ENCODE measurements at regions not wholly inside any gene's neighbourhood (a gene's known extent, or its start where the extent isn't known, plus 50 kb on each side); places are given as distances from the start of the nearest gene placed in this dataset.

GRCh38 chr13:39253774-39254173 lies 215.5 kb downstream of the NHLRC3 start:
- CTCF ChIA-PET = interaction anchor here (1.0 to 5.1 kb wide), 3 partner anchors 9 to 108 kb away, joined by 3 to 22 read pairs (median 3); no protein-coding TSS in a partner anchor
- POLR2A ChIA-PET = no interaction called here
- no peak for DNase-seq (ENCODE audit: extremely low spot score)
- no peak for TF ChIP-seq CTCF (IDR thresholded peaks at IDR 0.05; ENCODE audit: control extremely low read depth, extremely low read depth, low read depth, missing control alignments)

- CTCF ChIA-PET = interaction anchor here (5.1 kb wide), 1 partner anchor 8 kb away, joined by 22 read pairs; no protein-coding TSS in a partner anchor
- TF ChIP-seq CTCF (IDR thresholded peaks at IDR 0.05; ENCODE audit: control extremely low read depth, extremely low read depth, low read depth, missing control alignments) = no peak
- POLR2A ChIA-PET = no interaction called here
- DNase-seq (ENCODE audit: extremely low spot score) = no peak
These were observed 216.3 kb downstream of the NHLRC3 start for GRCh38 chr13:39254601-39255000.

- CTCF ChIA-PET = interaction anchor here (0.8 to 2.1 kb wide), 4 partner anchors 12 to 59 kb away, joined by 3 to 6 read pairs (median 5); no protein-coding TSS in a partner anchor
- POLR2A ChIA-PET = no interaction called here
- no peak for TF ChIP-seq CTCF (IDR thresholded peaks at IDR 0.05; ENCODE audit: control extremely low read depth, extremely low read depth, low read depth, missing control alignments)
- DNase-seq (ENCODE audit: extremely low spot score) = no peak
These were observed 219.4 kb downstream of the NHLRC3 start for GRCh38 chr13:39257642-39258041.

GRCh38 chr13:39259371-39260140 lies 221.3 kb downstream of the NHLRC3 start:
- no peak for TF ChIP-seq CTCF (IDR thresholded peaks at IDR 0.05; ENCODE audit: control extremely low read depth, extremely low read depth, low read depth, missing control alignments)
- DNase-seq (ENCODE audit: extremely low spot score) = no peak
- CTCF ChIA-PET = interaction anchor here (1.1 to 4.3 kb wide), 11 partner anchors 8 to 357 kb away, joined by 3 to 42 read pairs (median 6); no protein-coding TSS in a partner anchor
- POLR2A ChIA-PET = no interaction called here

GRCh38 chr13:39263033-39263432 lies 224.8 kb downstream of the NHLRC3 start:
- CTCF ChIA-PET = interaction anchor here (1.0 to 4.3 kb wide), 5 partner anchors 11 to 353 kb away, joined by 3 to 42 read pairs (median 11); no protein-coding TSS in a partner anchor
- DNase-seq (ENCODE audit: extremely low spot score) = peak; percentile 55
- POLR2A ChIA-PET = no interaction called here
- peak; percentile 74 for TF ChIP-seq CTCF (IDR thresholded peaks at IDR 0.05; ENCODE audit: control extremely low read depth, extremely low read depth, low read depth, missing control alignments)

GRCh38 chr13:39263531-39263930 lies 225.3 kb downstream of the NHLRC3 start:
- DNase-seq (ENCODE audit: extremely low spot score) = no peak
- no peak for TF ChIP-seq CTCF (IDR thresholded peaks at IDR 0.05; ENCODE audit: control extremely low read depth, extremely low read depth, low read depth, missing control alignments)
- POLR2A ChIA-PET = no interaction called here
- CTCF ChIA-PET = interaction anchor here (1.2 to 3.2 kb wide), 5 partner anchors 10 to 231 kb away, joined by 3 to 22 read pairs (median 7); no protein-coding TSS in a partner anchor
